DMS53 treated with DMSO at 0.1 percent for 48 hours (cell line): ENCODE measurements at regions not wholly inside any gene's neighbourhood (a gene's known extent, or its start where the extent isn't known, plus 50 kb on each side); places are given as distances from the start of the nearest gene placed in this dataset.
A peak's percentile ranks its signal among the peaks of the same experiment; 100 is the strongest.
"Not testable (repeated sequence)": the region's sequence is repeated elsewhere in the genome, so short reads cannot be mapped to it uniquely, and the experiment has no call there.

Experiments
- DNase-seq: peaks from one replicate; lab custom pipeline; 2025; ENCODE audit not compliant: unreplicated experiment; lab: John Stamatoyannopoulos, UW

DNA sequence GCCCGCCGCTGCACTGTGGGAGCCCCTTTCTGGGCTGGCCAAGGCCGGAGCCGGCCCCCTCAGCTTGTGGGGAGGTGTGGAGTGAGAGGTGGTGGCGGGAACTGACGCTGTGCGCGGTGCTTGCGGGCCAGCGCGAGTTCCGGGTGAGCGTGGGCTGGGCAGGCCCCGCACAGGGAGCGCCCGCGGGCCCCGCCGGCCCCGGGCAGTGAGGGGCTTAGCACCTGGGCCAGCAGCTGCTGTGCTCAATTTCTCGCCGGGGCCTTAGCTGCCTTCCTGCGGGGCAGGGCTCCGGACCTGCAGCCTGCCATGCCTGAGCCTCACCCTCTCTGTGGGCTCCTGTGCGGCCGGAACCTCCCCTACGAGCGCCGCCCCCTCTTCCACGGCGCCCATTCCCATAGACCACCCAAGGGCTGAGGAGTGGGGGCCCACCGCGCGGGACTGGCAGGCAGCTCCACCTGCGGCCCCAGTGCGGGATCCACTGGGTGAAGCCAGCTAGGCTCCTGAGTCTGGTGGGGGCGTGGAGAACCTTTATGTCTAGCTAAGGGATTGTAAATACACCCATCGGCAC is 1062.6 kb downstream of the TDRD15 start:
- DNase-seq, result not testable (repeated sequence)

DNA sequence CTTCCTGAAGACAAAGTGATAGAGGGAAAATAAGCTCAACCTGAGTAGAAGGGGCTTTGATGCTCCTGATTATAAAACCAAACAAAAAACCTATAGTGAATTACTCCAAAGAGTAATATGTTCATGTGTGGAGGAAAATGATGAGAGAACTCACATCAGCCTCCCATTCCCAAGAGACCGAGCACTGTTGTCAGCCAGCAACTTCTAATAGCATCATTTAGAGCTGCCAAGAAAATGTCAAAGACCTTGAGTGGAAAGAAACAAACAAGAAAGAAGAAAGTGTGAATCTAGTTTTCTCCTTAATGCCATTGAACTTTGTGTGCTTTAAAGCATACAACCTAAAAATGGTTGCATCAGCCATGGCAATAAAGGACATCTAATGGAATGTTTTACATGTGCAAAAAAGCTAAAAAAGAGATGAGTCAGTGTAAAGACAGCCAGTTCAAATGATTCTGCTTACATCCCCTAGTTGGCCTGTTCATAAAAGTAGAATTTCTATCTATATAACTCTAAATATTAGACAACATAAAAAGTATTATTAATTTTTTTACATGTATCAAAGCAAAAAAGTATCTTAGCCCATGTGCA is 1066.2 kb downstream of the TDRD15 start:
- no peak for DNase-seq

DNA sequence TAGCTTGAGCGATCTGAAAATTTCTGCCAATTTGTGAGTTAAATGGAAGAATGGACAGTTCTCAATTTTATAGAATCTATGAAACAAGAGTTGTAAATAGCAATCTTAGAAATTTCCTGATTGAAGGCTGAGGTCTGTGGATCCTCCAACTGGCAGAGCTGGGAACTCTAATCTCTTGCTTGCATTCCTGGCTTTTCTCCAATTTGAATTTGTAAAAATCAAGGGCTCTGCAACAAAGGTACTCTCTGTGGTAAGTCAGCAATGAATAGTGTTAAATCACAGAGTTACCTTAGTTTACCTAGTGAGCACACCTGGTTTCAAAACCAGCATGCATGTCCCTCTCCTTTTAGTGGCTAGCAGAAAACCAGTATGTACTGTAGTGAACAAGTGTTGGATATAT is 1070.5 kb downstream of the TDRD15 start:
- DNase-seq, result no peak

DNA sequence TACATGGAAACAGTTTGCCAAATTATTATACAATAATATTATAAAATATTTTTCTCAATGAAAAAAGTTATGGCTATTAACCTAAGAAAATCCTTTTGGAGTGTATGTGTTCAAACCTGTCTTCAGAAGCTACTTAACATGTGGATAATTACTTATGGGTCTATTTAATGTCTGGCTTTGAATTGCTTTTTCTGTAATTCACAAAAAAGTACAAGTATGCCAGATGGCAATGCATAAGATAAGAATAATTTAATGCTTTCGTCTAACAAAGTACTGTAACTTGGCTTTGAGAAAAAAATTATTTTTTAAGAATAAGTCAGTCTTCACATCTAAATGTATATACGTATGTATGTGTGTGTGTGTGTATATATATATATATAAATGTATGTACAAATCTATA is 1073.0 kb downstream of the TDRD15 start:
- DNase-seq, result no peak

DNA sequence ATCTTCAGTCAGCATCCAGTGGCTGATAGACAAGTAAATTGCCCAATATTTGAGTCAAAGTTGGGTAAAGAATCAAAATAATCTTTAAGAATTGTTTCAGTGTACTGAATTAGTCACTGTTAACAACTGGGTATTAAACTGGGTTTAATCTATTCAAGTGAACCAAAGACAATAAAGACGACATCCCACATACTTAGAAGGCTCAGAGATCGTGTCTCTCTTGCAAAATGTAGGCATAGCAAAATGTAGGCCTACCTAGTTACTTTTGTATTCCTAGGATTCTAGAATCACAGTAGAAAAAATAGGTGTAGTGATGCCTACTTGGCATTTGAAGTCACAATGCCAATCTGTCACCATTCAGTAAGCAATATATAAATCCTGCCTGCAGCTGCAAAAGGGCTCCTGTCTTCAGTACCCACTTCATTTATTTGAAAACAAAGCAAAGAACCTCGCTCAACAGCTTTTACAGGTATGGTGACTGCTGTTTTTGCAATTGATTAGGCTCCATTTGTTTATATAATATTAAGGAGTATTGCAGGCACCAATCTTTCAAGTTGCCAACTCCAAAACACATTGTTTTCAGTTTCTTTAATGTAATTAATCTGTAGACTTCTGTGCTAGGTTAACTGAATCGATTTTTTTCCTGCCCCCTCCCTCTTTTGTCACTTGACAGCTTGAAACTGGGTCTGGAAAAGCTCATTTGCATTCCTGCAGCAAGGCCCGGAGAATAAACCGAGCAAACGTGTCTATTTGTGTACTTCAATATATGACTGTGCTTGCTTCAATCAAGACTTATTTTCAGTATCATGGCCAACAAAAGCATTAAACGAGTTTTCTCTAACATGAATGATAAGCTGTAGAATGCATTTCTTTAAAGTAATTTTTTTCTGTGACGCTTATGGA is 1074.9 kb downstream of the TDRD15 start:
- DNase-seq, result no peak

DNA sequence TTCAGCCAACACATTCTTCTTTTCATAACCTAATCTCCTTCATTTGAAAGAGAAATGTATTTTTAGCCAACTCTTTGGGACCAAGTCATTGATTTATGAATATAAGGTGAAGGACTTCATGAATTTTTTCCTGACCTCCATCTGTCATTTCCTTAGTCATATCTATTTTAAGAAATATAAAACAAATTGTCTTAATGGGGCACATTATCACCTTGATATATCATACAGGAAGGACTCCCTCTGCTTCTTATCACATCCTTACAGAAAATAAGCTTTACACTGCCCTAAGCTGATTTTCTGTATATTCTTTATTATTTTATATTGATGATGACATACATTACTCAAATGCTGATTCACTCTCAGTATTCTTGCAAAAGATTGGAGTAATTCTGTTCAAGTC is 1076.2 kb downstream of the TDRD15 start:
- DNase-seq, result no peak

DNA sequence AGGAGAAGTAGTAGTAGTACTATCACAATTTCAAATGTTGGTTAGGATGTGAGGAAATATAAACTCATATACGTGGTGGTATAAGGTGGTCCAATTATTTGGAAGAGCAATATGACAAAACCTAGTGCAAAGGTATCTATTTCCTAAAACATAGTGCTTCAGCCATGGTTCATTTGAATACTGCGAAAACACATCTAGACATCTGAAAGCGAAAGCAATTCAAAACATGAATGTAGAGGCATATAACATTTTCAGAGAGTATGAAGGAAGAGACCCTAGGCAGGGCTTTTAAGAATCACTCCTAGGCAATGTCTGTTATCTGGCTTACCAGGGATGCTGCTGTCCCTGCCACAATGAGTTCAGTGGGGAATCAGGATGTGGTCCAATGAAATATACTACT is 1085.8 kb downstream of the TDRD15 start:
- DNase-seq, result no peak

DNA sequence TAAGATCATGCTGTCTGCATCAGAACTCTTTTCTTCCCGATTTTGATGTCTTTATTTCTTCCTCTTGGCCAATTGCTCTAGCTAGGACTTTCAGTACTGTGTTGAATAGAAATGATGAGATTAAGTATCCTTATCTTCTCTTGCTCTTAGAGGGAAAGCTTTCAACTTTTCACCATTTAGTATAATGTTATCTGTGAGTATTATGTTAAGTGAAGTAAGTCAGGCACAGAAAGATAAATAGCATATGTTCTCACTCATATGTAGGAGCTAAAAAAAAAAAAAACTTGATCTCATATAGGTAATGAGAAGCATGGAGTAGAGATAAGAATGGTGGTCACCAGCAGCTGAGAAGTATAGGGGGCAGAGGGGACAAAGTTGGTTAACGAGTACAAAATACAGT is 1089.5 kb downstream of the TDRD15 start:
- no peak for DNase-seq

DNA sequence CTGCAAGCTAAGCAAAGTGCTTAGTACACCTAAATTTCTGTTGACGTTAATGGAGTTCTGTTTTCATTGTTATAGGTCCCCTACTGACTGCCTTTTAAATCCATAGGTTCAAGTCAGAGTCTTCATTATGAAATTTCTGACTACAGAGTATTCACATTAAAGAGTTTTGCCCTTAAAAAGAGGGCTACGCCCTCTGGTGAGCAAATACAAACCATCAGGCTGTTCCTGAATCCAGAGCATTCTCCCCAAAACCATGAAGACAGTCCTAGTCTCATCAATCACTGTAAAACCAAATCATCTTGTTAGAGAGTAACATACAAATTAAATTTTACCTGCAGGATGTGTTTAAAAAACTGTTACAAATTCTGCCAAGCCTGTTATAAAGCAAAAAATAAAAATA is 1091.7 kb downstream of the TDRD15 start:
- no peak for DNase-seq

DNA sequence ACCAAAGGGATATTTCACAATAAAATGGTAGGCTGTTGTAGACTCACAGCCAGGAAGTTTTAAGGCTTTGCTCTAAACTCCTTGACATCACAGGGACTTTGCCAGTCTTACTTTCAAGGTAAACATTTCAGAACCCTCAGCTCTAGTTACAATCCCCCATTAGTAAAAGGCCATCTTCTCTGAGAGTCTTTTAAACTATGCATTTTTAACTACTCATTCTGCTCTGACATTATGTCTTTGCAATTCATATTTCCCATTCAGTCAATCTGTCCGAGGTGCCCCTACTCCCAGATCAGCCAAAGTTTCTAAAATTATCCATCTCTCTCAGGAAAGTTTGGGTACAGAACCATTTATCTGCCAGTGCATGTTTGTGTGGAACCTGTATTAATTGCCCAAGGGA is 1094.1 kb downstream of the TDRD15 start:
- no peak for DNase-seq

DNA sequence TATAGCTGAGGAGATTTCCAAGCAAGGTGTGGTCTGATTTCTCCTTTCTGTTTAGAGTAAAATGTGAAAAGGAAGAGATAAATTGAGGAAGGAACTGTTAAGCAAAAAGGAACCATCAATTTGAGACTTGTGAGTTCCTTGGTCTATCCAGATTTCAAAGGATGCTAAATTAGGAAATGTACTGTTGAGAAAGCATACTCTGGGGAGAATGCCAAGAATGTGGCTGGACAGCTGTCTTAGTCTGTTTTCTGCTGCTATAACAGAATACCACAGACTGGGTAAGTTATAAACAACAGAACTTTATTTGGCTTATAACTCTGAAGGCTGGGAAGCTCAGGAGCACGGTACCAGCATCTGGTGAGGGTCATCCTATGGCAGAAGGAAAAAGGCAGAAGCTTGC is 1097.2 kb downstream of the TDRD15 start:
- DNase-seq, result no peak

DNA sequence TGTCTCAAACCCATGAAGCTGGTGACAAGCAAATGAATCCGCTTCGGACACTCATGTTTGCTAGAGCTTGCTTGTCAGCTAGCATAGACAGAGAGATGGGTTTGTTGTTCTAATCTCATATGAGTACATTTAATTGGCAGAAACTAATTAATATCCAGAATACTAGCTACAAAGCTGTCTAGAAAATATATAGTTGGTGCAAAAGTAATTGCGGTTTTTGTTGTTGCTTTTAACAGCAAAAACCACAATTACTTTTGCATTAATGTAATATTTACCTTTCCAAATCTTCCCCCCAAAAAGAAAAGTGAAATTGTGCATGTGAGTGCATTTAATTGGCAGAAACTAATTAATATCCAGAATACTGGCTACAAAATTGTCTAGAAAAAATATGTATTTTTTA is 1115.2 kb downstream of the TDRD15 start:
- DNase-seq, result no peak

DNA sequence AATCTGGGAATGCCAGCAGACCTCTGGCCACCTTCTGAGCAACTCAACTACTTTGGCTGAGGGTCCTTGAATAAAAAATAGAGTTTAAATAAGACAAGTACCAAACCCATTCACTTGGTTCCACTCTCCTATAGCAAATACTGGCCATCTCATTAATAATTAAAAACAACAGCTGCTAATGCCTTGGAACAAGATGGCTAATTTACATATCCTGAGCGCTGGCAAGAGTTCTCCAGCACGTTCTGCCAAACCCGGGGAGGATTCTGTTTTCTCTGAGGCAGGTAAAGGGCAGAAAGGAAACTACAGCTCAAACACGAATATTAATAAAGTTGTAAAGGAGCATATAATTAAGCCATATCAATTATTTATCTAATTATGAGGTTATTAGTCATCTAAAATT is 1123.7 kb downstream of the TDRD15 start:
- no peak for DNase-seq

DNA sequence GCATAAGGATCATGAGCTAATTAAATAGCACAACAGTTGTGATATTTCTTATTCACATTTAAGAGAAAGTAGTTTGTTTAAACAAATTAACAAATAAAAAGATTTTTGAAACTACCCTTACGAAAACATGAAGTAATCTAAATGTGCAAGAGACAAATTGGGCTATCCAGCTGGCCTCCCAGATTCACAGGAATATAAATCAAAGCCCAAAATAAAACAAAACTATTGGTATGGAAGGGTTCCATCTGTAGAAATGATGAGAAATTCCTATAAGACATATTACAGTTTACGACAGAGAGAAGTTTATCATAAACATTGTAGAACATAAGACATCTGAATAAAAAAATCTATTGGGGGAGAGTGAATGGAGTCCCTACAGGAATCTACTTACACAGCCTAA is 1125.1 kb downstream of the TDRD15 start:
- no peak for DNase-seq

DNA sequence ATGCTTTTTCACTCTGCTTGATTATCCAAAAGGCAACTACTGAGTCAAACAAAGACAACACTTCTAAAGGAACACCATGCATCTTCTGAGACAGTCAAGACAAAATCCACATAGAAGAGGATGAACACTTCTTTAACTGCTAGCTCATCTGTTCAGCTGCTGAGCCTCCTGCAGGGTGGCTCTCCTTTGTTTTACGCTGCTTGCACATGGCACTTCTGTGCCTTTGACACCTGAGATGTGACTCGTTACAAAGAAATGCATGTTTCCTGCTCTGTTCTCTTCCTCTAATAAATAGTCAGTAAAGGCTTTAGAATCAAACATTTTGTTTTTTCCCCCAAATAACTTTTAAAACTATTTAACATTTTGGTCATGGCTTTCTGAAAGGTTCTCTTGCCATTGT is 1129.4 kb downstream of the TDRD15 start:
- DNase-seq, result peak; percentile 1

DNA sequence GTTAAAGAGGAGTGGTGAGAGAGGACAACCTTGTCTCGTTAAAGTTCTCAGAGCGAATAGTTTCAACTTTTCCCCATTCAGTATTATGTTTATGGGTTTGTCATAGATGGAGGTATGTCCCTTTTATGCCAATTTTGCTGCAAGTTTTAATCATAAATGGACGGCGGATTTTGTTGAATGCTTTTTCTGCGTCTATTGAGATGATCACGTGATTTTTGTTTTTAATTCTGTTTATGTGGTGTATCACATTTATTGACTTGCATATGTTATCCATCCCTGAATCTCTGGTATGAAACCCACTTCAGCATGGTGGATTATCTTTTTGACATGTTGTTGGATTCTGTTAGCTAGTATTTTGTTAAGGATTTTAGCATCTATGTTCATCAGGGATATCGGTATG is 1123.8 kb upstream of the KLHL29 start:
- DNase-seq, result no peak

DNA sequence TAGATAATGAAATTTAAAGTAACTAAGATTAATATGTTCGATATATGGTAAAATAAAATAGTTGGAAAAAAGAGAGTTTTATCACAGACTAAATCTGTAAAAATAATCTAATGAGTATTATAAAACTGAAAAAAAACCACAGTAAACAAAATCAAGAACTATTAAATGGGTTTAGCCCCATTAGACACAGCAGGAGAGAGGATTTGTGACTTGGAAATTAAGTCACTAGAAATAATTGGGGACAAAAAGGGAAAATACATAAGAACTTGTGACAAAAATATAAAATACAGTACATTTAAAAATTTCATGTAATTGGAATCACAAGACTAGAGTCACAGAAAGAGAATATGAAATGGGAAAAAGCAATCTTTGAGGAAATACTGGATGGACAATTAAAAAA is 1114.6 kb upstream of the KLHL29 start:
- DNase-seq, result no peak

DNA sequence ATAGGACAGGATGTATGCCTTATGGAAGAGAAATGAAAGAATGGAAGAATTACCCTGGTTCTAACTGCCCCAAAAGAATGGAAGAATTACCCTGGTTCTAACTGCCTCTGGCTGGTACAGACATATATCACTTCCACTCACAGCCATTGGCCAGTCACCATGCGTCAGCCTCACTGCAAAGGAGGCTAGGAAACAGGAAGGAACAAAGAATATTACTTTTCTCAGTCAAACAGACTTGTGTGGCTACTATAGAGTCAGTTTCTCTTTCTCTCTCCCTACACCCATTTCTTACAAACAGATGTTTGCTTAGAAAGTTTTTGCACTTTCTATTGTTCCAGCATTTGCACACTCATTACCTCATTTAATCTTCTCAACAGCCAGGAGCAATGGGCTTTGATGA is 1111.1 kb upstream of the KLHL29 start:
- DNase-seq, result no peak

DNA sequence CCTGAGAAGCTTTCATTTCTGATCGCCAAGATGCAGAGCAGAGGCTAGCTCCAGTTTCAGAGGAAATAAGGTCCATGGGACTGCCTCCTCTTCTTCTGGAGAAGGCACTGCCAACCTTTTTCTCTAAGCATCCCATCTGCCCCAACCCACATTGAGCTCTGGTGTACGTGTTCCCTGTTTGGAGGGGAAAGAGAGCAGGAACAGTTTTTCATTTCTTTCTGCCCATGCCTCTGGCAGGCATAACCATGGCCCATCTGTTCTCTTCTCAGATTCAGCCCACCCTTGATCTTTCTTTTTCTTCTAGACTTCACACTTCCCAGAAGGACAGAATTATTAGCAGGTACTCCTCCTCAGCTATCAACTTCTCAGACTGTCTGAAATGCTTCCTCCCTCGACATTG is 1110.3 kb upstream of the KLHL29 start:
- DNase-seq, result no peak

DNA sequence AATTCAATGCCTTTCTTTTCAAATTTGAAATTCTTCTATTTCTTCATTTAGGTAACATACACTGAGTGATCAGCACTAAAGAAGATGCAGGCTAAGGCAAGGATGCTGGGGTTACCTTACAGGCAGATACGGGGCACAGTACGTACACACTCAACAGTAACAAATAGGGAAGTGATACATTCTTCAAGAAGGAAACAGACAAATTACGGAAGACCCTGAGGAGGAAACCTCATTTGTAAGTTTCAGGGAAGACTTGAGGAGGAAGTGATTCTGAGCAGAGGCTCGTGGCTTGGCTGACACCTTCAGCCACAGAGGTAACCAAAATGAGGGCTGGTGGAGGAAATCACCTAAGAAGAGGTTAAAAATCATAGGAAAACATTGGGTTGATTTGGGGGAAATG is 1108.3 kb upstream of the KLHL29 start:
- no peak for DNase-seq

DNA sequence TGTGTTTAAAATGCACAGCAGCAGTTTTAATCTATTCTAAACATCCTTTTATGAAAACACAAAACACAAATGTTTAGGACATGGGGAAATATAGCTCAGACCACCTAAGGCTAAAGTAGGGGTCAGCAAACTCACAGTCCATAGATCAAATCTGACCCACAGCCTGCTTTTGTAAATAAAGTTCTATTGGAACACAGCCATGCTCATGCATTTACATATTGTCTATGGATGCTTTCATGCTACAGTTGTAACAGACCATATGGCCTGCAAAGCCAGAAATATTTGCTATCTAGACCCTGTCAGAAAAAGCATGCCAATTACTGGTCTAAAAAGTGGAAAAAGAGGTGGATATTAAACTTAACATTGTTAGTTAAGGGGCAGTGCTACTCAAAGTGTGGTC is 1105.4 kb upstream of the KLHL29 start:
- no peak for DNase-seq

DNA sequence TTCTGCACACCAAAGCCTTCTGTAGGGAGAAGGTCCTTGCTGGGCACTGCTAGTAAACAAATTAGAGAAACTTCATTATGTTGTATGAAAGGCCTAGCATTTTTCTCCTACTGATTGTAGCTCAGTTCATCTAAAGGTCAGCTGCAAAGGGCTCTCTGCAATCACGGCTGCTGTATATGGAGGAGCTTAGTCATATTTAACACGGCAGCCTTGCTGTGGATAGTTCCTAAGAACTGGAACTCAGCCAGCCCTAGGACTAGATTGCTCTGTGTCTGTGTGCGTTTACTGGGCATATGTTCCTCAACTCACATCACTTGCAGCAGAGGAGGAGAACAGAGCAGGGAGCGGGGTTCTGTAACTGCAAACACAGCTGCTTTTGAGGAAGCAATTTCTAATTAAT is 1103.9 kb upstream of the KLHL29 start:
- no peak for DNase-seq
